ENCODE measurements at regions not wholly inside any gene's neighbourhood (a gene's known extent, or its start where the extent isn't known, plus 50 kb on each side); places are given as distances from the start of the nearest gene placed in this dataset.

DNA sequence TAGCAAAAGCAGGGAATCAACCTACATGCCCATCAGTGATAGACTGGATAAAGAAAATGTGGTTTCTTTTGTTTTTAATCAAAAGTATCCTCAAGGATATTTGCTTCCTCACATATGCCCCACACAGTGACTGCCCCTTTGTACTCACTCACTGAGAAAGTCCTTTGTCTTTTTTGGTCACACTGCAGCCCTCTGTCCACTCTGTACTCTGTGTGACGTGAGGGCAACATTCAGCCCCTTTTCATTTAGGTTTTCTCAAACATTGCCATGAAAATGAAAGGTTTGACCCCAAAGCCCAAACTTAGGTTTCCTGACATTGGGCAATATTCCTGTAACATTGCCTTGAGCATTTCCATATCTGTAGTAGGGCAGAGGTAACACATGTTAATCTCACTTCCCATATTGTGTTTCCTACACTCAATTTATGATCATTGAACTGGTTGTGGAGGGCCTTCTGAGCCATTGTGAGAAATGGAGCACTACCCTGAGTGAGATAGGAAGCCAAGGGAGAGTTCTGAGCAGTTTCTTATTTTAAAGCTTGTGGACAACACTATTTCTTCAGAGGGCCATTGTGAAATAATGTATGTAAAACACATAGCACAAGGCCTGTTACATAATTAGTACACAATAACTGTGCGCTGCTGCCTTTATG lies 501.9 kb upstream of the C1orf87 start:
- H3K27ac ChIP-seq (replicated peaks), result no peak overlapping the region
- H3K4me3 ChIP-seq (replicated peaks; ENCODE audit: insufficient read depth, low read length), result no peak overlapping the region
- H3K27me3 ChIP-seq (ENCODE audit: insufficient read depth, poor library complexity, severe bottlenecking), result no peaks in the 10 kb centered on the region
- DNase-seq (ENCODE audit: low read depth in 1 of 2, low spot score in 1 of 2), result peak in 1 of 2 experiments; percentile 61
- no peak for TF ChIP-seq CTCF (IDR thresholded peaks at IDR 0.05; ENCODE audit: insufficient read depth, low read length)
- TF ChIP-seq, protein P1, sequence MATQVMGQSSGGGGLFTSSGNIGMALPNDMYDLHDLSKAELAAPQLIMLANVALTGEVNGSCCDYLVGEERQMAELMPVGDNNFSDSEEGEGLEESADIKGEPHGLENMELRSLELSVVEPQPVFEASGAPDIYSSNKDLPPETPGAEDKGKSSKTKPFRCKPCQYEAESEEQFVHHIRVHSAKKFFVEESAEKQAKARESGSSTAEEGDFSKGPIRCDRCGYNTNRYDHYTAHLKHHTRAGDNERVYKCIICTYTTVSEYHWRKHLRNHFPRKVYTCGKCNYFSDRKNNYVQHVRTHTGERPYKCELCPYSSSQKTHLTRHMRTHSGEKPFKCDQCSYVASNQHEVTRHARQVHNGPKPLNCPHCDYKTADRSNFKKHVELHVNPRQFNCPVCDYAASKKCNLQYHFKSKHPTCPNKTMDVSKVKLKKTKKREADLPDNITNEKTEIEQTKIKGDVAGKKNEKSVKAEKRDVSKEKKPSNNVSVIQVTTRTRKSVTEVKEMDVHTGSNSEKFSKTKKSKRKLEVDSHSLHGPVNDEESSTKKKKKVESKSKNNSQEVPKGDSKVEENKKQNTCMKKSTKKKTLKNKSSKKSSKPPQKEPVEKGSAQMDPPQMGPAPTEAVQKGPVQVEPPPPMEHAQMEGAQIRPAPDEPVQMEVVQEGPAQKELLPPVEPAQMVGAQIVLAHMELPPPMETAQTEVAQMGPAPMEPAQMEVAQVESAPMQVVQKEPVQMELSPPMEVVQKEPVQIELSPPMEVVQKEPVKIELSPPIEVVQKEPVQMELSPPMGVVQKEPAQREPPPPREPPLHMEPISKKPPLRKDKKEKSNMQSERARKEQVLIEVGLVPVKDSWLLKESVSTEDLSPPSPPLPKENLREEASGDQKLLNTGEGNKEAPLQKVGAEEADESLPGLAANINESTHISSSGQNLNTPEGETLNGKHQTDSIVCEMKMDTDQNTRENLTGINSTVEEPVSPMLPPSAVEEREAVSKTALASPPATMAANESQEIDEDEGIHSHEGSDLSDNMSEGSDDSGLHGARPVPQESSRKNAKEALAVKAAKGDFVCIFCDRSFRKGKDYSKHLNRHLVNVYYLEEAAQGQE (IDR thresholded peaks at IDR 0.05; ENCODE audit: insufficient replicate concordance, low read depth), result no peak
- TF ChIP-seq POLR2AphosphoS5 (IDR thresholded peaks at IDR 0.05; ENCODE audit: low read depth), result no peak
- TF ChIP-seq GABPA (IDR thresholded peaks at IDR 0.05; ENCODE audit: low read depth), result no peak
- TF ChIP-seq SPI1 (IDR thresholded peaks at IDR 0.05; ENCODE audit: borderline replicate concordance, low read depth), result no peak

DNA sequence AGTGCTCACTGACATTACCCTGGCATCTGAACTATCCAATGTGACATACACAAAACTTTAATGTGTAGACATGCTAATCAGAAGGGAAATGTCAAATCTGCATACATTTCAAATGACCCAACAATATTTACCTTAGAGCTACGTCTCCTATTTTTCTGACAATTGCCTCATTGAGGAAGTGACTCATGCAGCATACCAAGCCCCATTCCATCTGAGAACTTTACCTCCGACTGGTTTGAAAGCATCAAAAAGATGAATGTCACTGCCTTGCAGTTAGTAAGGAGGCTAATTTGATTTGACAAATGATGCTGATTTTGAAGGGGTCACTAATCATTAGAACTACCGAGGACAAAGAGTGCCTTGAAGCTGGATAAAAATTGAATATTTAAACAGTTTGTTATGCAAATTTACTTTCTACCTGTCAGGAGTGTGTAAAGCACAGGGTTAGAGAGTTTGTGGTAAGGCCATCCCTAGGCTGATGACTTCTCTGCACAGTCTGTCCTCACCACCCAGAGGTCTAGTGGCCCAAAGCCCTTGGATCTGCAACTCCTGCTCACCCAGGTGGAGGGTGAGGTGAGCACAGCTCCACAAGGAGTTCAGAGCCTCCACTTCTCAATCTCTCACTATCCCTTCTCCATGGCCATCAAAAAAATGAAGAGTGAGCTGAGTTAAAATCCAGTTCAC lies 500.3 kb upstream of the C1orf87 start:
- H3K4me3 ChIP-seq (replicated peaks; ENCODE audit: insufficient read depth, low read length), result no peak overlapping the region
- H3K27me3 ChIP-seq (ENCODE audit: insufficient read depth, poor library complexity, severe bottlenecking), result no peaks in the 10 kb centered on the region
- DNase-seq (ENCODE audit: low read depth in 1 of 2, low spot score in 1 of 2), result peak in 1 of 2 experiments; percentile 20
- no peak overlapping the region for H3K27ac ChIP-seq (replicated peaks)
- TF ChIP-seq POLR2AphosphoS5 (IDR thresholded peaks at IDR 0.05; ENCODE audit: low read depth), result no peak
- TF ChIP-seq, protein P1 (IDR thresholded peaks at IDR 0.05; ENCODE audit: insufficient replicate concordance, low read depth), result no peak
- TF ChIP-seq CTCF (IDR thresholded peaks at IDR 0.05; ENCODE audit: insufficient read depth, low read length), result no peak
- no peak for TF ChIP-seq SPI1 (IDR thresholded peaks at IDR 0.05; ENCODE audit: borderline replicate concordance, low read depth)
- no peak for TF ChIP-seq GABPA (IDR thresholded peaks at IDR 0.05; ENCODE audit: low read depth)

GRCh38 chr1:60573121-60573520 lies 499.6 kb upstream of the C1orf87 start:
- no peak overlapping the region for H3K4me3 ChIP-seq (replicated peaks; ENCODE audit: insufficient read depth, low read length)
- no peak overlapping the region for H3K27ac ChIP-seq (replicated peaks)
- DNase-seq (ENCODE audit: low read depth in 1 of 2, low spot score in 1 of 2), result no peak
- H3K27me3 ChIP-seq (ENCODE audit: insufficient read depth, poor library complexity, severe bottlenecking), result no peaks in the 10 kb centered on the region
- no peak for TF ChIP-seq CTCF (IDR thresholded peaks at IDR 0.05; ENCODE audit: insufficient read depth, low read length)

Data from HL-60 (cell line).